ENCODE measurements at regions not wholly inside any gene's neighbourhood (a gene's known extent, or its start where the extent isn't known, plus 50 kb on each side); places are given as distances from the start of the nearest gene placed in this dataset.

DNA sequence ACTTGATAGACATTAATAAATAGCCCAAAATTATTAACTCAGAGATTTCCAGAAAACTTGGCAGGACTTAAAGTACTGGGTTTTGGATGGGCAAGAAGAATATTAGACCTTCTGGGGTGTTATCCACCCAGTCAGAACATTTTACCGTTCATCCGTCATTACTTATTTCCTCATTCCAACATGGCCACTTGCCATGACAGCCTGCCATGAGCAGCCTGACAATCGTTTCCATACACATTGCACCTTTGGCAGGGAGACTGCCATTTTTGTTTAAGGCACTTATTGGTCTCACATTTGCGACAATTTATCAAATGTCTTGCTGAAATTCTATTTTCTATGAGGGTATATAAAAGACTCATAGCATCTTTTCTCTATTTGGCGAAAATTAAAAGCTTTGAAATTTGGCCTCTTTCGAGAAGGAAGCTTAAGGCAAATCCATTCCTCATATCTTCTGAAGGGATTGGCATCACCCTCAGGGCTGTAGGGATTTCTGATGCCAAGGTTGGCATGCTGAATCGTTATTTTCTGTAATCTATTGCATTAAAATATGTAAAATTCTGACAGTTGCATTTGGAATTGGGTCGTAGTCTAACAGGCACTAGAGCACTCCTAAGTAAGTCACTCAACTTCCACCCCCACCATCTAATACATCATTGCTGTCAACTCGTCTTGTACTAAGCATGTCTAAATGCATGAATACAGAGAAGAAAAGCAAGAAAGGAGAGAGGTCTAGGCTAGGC is 406.3 kb upstream of the PIK3C3 start:
- TF ChIP-seq, protein P1, sequence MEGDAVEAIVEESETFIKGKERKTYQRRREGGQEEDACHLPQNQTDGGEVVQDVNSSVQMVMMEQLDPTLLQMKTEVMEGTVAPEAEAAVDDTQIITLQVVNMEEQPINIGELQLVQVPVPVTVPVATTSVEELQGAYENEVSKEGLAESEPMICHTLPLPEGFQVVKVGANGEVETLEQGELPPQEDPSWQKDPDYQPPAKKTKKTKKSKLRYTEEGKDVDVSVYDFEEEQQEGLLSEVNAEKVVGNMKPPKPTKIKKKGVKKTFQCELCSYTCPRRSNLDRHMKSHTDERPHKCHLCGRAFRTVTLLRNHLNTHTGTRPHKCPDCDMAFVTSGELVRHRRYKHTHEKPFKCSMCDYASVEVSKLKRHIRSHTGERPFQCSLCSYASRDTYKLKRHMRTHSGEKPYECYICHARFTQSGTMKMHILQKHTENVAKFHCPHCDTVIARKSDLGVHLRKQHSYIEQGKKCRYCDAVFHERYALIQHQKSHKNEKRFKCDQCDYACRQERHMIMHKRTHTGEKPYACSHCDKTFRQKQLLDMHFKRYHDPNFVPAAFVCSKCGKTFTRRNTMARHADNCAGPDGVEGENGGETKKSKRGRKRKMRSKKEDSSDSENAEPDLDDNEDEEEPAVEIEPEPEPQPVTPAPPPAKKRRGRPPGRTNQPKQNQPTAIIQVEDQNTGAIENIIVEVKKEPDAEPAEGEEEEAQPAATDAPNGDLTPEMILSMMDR (IDR thresholded peaks at IDR 0.05): no peak
- TF ChIP-seq EP300 (IDR thresholded peaks at IDR 0.05): no peak
